NCI-H2029 (cell line): ENCODE measurements at regions not wholly inside any gene's neighbourhood (a gene's known extent, or its start where the extent isn't known, plus 50 kb on each side); places are given as distances from the start of the nearest gene placed in this dataset.
"Not testable (repeated sequence)": the region's sequence is repeated elsewhere in the genome, so short reads cannot be mapped to it uniquely, and the experiment has no call there.

Experiments used
- DNase-seq: peaks from one replicate; lab custom pipeline; 2025; lab: John Stamatoyannopoulos, UW

GRCh38 chr4:131883181-131883580, 1265.9 kb upstream of the PCDH10 start:
- DNase-seq: not testable (repeated sequence)

GRCh38 chr4:131925662-131926061, 1223.4 kb upstream of the PCDH10 start:
- DNase-seq: not testable (repeated sequence)

- not testable (repeated sequence) for DNase-seq
Observed at GRCh38 chr4:131967646-131968045, 1181.4 kb upstream of the PCDH10 start.

GRCh38 chr4:131974730-131975129, 1174.4 kb upstream of the PCDH10 start:
- no peak for DNase-seq

GRCh38 chr4:131975276-131976132, 1173.6 kb upstream of the PCDH10 start:
- not testable (repeated sequence) for DNase-seq

GRCh38 chr4:131976133-131977002, 1172.7 kb upstream of the PCDH10 start:
- not testable (repeated sequence) for DNase-seq

GRCh38 chr4:131978120-131978519, 1171.0 kb upstream of the PCDH10 start:
- no peak for DNase-seq

GRCh38 chr4:131989576-131989975, 1159.5 kb upstream of the PCDH10 start:
- no peak for DNase-seq

- DNase-seq: no peak
Observed at GRCh38 chr4:132001542-132001941, 1147.6 kb upstream of the PCDH10 start.

GRCh38 chr4:132003593-132003992, 1145.5 kb upstream of the PCDH10 start:
- DNase-seq: no peak

GRCh38 chr4:132015321-132015720, 1133.8 kb upstream of the PCDH10 start:
- DNase-seq: no peak

GRCh38 chr4:132016703-132017350, 1132.3 kb upstream of the PCDH10 start:
- DNase-seq: no peak

- DNase-seq: no peak
Observed at GRCh38 chr4:132026166-132026565, 1122.9 kb upstream of the PCDH10 start.

- no peak for DNase-seq
Observed at GRCh38 chr4:132026816-132027215, 1122.3 kb upstream of the PCDH10 start.

GRCh38 chr4:132056496-132056895, 1092.6 kb upstream of the PCDH10 start:
- no peak for DNase-seq

GRCh38 chr4:132059227-132059626, 1089.9 kb upstream of the PCDH10 start:
- no peak for DNase-seq

GRCh38 chr4:132062611-132063239, 1086.4 kb upstream of the PCDH10 start:
- DNase-seq: no peak

GRCh38 chr4:132063829-132064228, 1085.3 kb upstream of the PCDH10 start:
- DNase-seq: no peak

GRCh38 chr4:132065940-132066495, 1083.1 kb upstream of the PCDH10 start:
- DNase-seq: no peak

- DNase-seq: no peak
Observed at GRCh38 chr4:132071815-132072214, 1077.3 kb upstream of the PCDH10 start.

- no peak for DNase-seq
Observed at GRCh38 chr4:132076829-132077228, 1072.3 kb upstream of the PCDH10 start.

GRCh38 chr4:132085105-132085504, 1064.0 kb upstream of the PCDH10 start:
- DNase-seq: no peak
